ENCODE measurements at regions not wholly inside any gene's neighbourhood (a gene's known extent, or its start where the extent isn't known, plus 50 kb on each side); places are given as distances from the start of the nearest gene placed in this dataset.

DNA sequence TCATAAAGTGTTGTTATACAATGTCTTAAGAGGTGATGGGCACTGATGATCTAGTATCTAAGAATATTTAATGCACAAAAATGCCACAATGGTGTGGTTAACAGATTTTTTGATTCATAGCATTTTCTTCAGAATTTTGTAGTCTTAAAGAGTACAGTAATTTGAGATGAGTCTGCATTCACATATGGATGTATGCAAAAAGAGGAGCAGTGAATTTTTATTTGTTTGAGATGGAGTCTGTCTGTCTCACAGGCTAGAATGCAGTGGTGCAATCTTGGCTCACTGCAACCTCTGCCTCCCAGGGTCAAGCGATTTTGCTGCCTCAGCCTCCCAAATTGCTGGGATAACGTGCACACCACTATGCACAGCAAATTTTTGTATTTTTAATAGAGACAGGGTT is 110.5 kb downstream of the ZPLD1 start:
- TF ChIP-seq RAD21 (conservative IDR thresholded peaks at IDR 0.05 in 1 of 2, IDR thresholded peaks at IDR 0.05 in 1 of 2) (no peak), CTCF (IDR thresholded peaks at IDR 0.05) (no peak), JUN (IDR thresholded peaks at IDR 0.05) (no peak), EP300 (IDR thresholded peaks at IDR 0.05) (no peak), SREBF2 (IDR thresholded peaks at IDR 0.05) (no peak), MAZ (IDR thresholded peaks at IDR 0.05; ENCODE audit: borderline replicate concordance, low read depth, low read length) (no peak), REST (IDR thresholded peaks at IDR 0.05) (no peak), BCL3 (IDR thresholded peaks at IDR 0.05) (no peak), USF2 (IDR thresholded peaks at IDR 0.05) (no peak), CHD2 (IDR thresholded peaks at IDR 0.05; ENCODE audit: low read length, partially characterized antibody) (no peak), RFX5 (IDR thresholded peaks at IDR 0.05) (no peak), POLR2A (IDR thresholded peaks at IDR 0.05; ENCODE audit: low read length) (no peak), CBX8 (IDR thresholded peaks at IDR 0.05) (no peak)

Data from A549 (cell line).